Loucy (cell line): ENCODE measurements at regions not wholly inside any gene's neighbourhood (a gene's known extent, or its start where the extent isn't known, plus 50 kb on each side); places are given as distances from the start of the nearest gene placed in this dataset.

Experiments used
- CTCF ChIP-seq: fragments of 200-600 bp; sonication (generic); conservative IDR thresholded peaks from 2 replicates; pipeline ENCODE4 v1.5.1; 2014; ENCODE audit warnings: mild to moderate bottlenecking, antibody characterized with exemption, low read length
- EZH2phosphoT487 ChIP-seq: fragments of 200-600 bp; IDR thresholded peaks from 2 replicates; pipeline ENCODE4 v1.6.1; 2018; ENCODE audit warnings: antibody characterized with exemption, mild to moderate bottlenecking, moderate library complexity, borderline replicate concordance

- TF ChIP-seq EZH2phosphoT487 (no peak), CTCF (no peak)
Measured at GRCh38 chr2:60106836-60107529, 446.5 kb downstream of the BCL11A start.
